GM23338 (cell line): ENCODE measurements at regions not wholly inside any gene's neighbourhood (a gene's known extent, or its start where the extent isn't known, plus 50 kb on each side); places are given as distances from the start of the nearest gene placed in this dataset.

Source experiments
- ATAC-seq: fragments of 200-7000 bp; cut with Tn5 transposase; 3 replicates; pipeline ENCODE4 v1.9.1; 2020
- DNase-seq: peaks from one replicate; pipeline ENCODE4 v3.0.0-alpha.2; 2015; ENCODE audit warnings: low spot score
- H2AFZ ChIP-seq: fragments of 200-600 bp; sonication (generic); 2 replicates; pipeline ENCODE4 v1.8.0; 2016; ENCODE audit warnings: antibody characterized with exemption, mild to moderate bottlenecking, moderate library complexity
- H3F3A ChIP-seq: fragments of 200-600 bp; sonication (generic); replicated peaks from 2 replicates; pipeline ENCODE4 v1.8.0; 2017; ENCODE audit warnings: antibody characterized with exemption, mixed run types, low read depth
- H3K27ac ChIP-seq: fragments of 200-600 bp; sonication (generic); 2 replicates; pipeline ENCODE4 v1.6.1; 2016; ENCODE audit warnings: low read depth
- H3K27me3 ChIP-seq: fragments of 200-600 bp; sonication (generic); 2 replicates; pipeline ENCODE4 v1.8.0; 2016; ENCODE audit warnings: mild to moderate bottlenecking, mixed run types, moderate library complexity; ENCODE audit not compliant: insufficient read depth
- H3K36me3 ChIP-seq: fragments of 200-600 bp; sonication (generic); 2 replicates; pipeline ENCODE4 v1.8.0; 2016; ENCODE audit warnings: mild to moderate bottlenecking; ENCODE audit not compliant: insufficient read depth
- H3K4me1 ChIP-seq: fragments of 200-600 bp; sonication (generic); 2 replicates; pipeline ENCODE4 v1.8.0; 2016; ENCODE audit warnings: mild to moderate bottlenecking, moderate library complexity; ENCODE audit not compliant: insufficient read depth
- H3K4me2 ChIP-seq: fragments of 200-600 bp; sonication (generic); 2 replicates; pipeline ENCODE4 v1.7.1; 2017; ENCODE audit warnings: mixed run types
- H3K4me3 ChIP-seq: fragments of 200-600 bp; sonication (generic); 2 replicates; pipeline ENCODE4 v1.6.1; 2016; ENCODE audit warnings: mixed run types
- H3K79me2 ChIP-seq: fragments of 200-600 bp; sonication (generic); replicated peaks from 2 replicates; pipeline ENCODE4 v1.8.0; 2017; ENCODE audit warnings: mild to moderate bottlenecking; ENCODE audit not compliant: insufficient read depth
- H3K9me2 ChIP-seq: fragments of 200-600 bp; sonication (generic); 2 replicates; pipeline ENCODE4 v1.8.0; 2017; ENCODE audit not compliant: insufficient read depth
- H4K20me1 ChIP-seq: fragments of 200-600 bp; sonication (generic); replicated peaks from 2 replicates; pipeline ENCODE4 v1.8.0; 2017; ENCODE audit warnings: mild to moderate bottlenecking; ENCODE audit not compliant: insufficient read depth
- H3K27ac Mint-ChIP-seq: 2 replicates; pipeline ENCODE4 v1.8.0; 2020; ENCODE audit warnings: inconsistent platforms, mild to moderate bottlenecking, moderate library complexity, mixed read lengths
- H3K27me3 Mint-ChIP-seq: 3 replicates; pipeline ENCODE4 v1.8.0; 2022; ENCODE audit warnings: low read depth, mild to moderate bottlenecking, moderate library complexity, mixed read lengths, inconsistent platforms; ENCODE audit not compliant: insufficient read depth, poor library complexity
- H3K36me3 Mint-ChIP-seq: 3 replicates; pipeline ENCODE4 v1.8.0; 2021; ENCODE audit warnings: low read depth, mild to moderate bottlenecking, inconsistent platforms, moderate library complexity, mixed read lengths
- H3K4me1 Mint-ChIP-seq: 3 replicates; pipeline ENCODE4 v1.8.0; 2020; ENCODE audit warnings: mild to moderate bottlenecking, inconsistent platforms, mixed read lengths
- H3K4me3 Mint-ChIP-seq: 3 replicates; pipeline ENCODE4 v1.8.0; 2021; ENCODE audit warnings: moderate library complexity, mild to moderate bottlenecking, inconsistent platforms, mixed read lengths
- H3K9me3 Mint-ChIP-seq: 3 replicates; pipeline ENCODE4 v1.8.0; 2020; ENCODE audit warnings: moderate library complexity, mild to moderate bottlenecking, inconsistent platforms, mixed read lengths
- CREB1 ChIP-seq: fragments of 250-450 bp; sonication (Bioruptor Pico); IDR thresholded peaks from 2 replicates; pipeline ENCODE4 v1.5.0; 2020; ENCODE audit warnings: low read depth, mild to moderate bottlenecking, moderate library complexity
- ETS1 ChIP-seq: IDR thresholded peaks from 2 replicates; pipeline ENCODE4 v1.6.1; 2016; ENCODE audit warnings: antibody characterized with exemption
- EZH2 ChIP-seq: fragments of 200-600 bp; sonication (generic); IDR thresholded peaks from one replicate; pipeline ENCODE4 v1.8.0; 2017; ENCODE audit warnings: antibody characterized with exemption, mild to moderate bottlenecking, low read depth; ENCODE audit not compliant: unreplicated experiment
- EZH2phosphoT487 ChIP-seq: fragments of 200-600 bp; sonication (generic); IDR thresholded peaks from one replicate; pipeline ENCODE4 v1.8.1; 2018; ENCODE audit warnings: antibody characterized with exemption; ENCODE audit not compliant: unreplicated experiment
- NANOG ChIP-seq: IDR thresholded peaks from 2 replicates; pipeline ENCODE4 v1.6.1; 2016; ENCODE audit warnings: antibody characterized with exemption, borderline replicate concordance
- POLR2AphosphoS5 ChIP-seq: IDR thresholded peaks from 2 replicates; pipeline ENCODE4 v1.6.1; 2016; ENCODE audit warnings: antibody characterized with exemption, low read depth
- REST ChIP-seq: IDR thresholded peaks from one replicate; pipeline ENCODE4 v1.6.1; 2018; ENCODE audit warnings: antibody characterized with exemption; ENCODE audit not compliant: unreplicated experiment
- STAT1 ChIP-seq: IDR thresholded peaks from one replicate; pipeline ENCODE4 v1.6.1; 2016; ENCODE audit warnings: antibody characterized with exemption; ENCODE audit not compliant: unreplicated experiment
- ZNF114 ChIP-seq: fragments of 250-450 bp; sonication (Bioruptor Pico); IDR thresholded peaks from 2 replicates; pipeline ENCODE4 v1.5.0; 2020; ENCODE audit warnings: mild to moderate bottlenecking, moderate library complexity
- TF ChIP-seq, protein P1 (sequence below): fragments of 250-450 bp; sonication (Bioruptor Pico); IDR thresholded peaks from 2 replicates; pipeline ENCODE4 v1.5.0; 2020; ENCODE audit warnings: mild to moderate bottlenecking, moderate library complexity

GRCh38 chrX:44459501-44459900, 83.2 kb downstream of the FUNDC1 start:
- H3K27ac Mint-ChIP-seq, result no peak overlapping the region
- Histone ChIP-seq H2AFZ (no peak overlapping the region), H3K36me3 (no peaks in the 10 kb centered on the region), H3K9me2 (no peaks in the 10 kb centered on the region), H3K4me1 (peaks cover 4% of the 10 kb centered on the region; the same call in 1 of the 2 replicates), H3K79me2 (no peaks in the 10 kb centered on the region), H3K27ac (no peak overlapping the region), H3K4me2 (no peak overlapping the region), H3F3A (no peaks in the 10 kb centered on the region), H3K4me3 (no peak overlapping the region), H4K20me1 (no peaks in the 10 kb centered on the region), H3K27me3 (no peaks in the 10 kb centered on the region)
- DNase-seq (no peak), ATAC-seq (no peak)
- H3K4me1 Mint-ChIP-seq, result peaks cover 7% of the 10 kb centered on the region
- H3K36me3 Mint-ChIP-seq, result no peaks in the 10 kb centered on the region
- H3K9me3 Mint-ChIP-seq, result no peaks in the 10 kb centered on the region
- no peak overlapping the region for H3K4me3 Mint-ChIP-seq
- TF ChIP-seq NANOG, result no peak
- TF ChIP-seq CREB1 (CRISPR knock-in tag), result no peak
- TF ChIP-seq, protein P1, sequence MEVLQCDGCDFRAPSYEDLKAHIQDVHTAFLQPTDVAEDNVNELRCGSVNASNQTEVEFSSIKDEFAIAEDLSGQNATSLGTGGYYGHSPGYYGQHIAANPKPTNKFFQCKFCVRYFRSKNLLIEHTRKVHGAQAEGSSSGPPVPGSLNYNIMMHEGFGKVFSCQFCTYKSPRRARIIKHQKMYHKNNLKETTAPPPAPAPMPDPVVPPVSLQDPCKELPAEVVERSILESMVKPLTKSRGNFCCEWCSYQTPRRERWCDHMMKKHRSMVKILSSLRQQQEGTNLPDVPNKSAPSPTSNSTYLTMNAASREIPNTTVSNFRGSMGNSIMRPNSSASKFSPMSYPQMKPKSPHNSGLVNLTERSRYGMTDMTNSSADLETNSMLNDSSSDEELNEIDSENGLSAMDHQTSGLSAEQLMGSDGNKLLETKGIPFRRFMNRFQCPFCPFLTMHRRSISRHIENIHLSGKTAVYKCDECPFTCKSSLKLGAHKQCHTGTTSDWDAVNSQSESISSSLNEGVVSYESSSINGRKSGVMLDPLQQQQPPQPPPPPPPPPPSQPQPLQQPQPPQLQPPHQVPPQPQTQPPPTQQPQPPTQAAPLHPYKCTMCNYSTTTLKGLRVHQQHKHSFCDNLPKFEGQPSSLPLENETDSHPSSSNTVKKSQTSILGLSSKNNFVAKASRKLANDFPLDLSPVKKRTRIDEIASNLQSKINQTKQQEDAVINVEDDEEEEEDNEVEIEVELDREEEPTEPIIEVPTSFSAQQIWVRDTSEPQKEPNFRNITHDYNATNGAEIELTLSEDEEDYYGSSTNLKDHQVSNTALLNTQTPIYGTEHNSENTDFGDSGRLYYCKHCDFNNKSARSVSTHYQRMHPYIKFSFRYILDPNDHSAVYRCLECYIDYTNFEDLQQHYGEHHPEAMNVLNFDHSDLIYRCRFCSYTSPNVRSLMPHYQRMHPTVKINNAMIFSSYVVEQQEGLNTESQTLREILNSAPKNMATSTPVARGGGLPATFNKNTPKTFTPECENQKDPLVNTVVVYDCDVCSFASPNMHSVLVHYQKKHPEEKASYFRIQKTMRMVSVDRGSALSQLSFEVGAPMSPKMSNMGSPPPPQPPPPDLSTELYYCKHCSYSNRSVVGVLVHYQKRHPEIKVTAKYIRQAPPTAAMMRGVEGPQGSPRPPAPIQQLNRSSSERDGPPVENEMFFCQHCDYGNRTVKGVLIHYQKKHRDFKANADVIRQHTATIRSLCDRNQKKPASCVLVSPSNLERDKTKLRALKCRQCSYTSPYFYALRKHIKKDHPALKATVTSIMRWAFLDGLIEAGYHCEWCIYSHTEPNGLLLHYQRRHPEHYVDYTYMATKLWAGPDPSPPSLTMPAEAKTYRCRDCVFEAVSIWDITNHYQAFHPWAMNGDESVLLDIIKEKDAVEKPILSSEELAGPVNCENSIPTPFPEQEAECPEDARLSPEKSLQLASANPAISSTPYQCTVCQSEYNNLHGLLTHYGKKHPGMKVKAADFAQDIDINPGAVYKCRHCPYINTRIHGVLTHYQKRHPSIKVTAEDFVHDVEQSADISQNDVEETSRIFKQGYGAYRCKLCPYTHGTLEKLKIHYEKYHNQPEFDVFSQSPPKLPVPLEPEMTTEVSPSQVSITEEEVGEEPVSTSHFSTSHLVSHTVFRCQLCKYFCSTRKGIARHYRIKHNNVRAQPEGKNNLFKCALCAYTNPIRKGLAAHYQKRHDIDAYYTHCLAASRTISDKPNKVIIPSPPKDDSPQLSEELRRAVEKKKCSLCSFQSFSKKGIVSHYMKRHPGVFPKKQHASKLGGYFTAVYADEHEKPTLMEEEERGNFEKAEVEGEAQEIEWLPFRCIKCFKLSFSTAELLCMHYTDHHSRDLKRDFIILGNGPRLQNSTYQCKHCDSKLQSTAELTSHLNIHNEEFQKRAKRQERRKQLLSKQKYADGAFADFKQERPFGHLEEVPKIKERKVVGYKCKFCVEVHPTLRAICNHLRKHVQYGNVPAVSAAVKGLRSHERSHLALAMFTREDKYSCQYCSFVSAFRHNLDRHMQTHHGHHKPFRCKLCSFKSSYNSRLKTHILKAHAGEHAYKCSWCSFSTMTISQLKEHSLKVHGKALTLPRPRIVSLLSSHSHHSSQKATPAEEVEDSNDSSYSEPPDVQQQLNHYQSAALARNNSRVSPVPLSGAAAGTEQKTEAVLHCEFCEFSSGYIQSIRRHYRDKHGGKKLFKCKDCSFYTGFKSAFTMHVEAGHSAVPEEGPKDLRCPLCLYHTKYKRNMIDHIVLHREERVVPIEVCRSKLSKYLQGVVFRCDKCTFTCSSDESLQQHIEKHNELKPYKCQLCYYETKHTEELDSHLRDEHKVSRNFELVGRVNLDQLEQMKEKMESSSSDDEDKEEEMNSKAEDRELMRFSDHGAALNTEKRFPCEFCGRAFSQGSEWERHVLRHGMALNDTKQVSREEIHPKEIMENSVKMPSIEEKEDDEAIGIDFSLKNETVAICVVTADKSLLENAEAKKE (CRISPR knock-in tag), result no peak
- TF ChIP-seq STAT1, result no peak
- no peak for TF ChIP-seq REST
- no peak for TF ChIP-seq ZNF114
- TF ChIP-seq POLR2AphosphoS5, result no peak
- no peak for TF ChIP-seq EZH2phosphoT487
- TF ChIP-seq EZH2, result no peak
- no peak for TF ChIP-seq ETS1
- H3K27me3 Mint-ChIP-seq, result no peaks in the 10 kb centered on the region
